ENCODE measurements at regions not wholly inside any gene's neighbourhood (a gene's known extent, or its start where the extent isn't known, plus 50 kb on each side); places are given as distances from the start of the nearest gene placed in this dataset.

GRCh38 chr7:41489885-41490284, 213.0 kb downstream of the INHBA start:
- Histone ChIP-seq H3K9me3 (ENCODE audit: control insufficient read depth, low read length) (no peaks in the 10 kb centered on the region), H3K4me3 (ENCODE audit: low read length) (no peak overlapping the region), H3K27ac (ENCODE audit: low read length) (no peak overlapping the region), H3K27me3 (ENCODE audit: control insufficient read depth, insufficient read depth) (no peaks in the 10 kb centered on the region), H3K4me1 (ENCODE audit: control insufficient read depth, insufficient read depth, low read length) (no peaks in the 10 kb centered on the region)
- no peak for DNase-seq
- 90% methylated on average over 2 of the region's 2 CpGs for WGBS
- ATAC-seq = no peak
- intact Hi-C loops (cut with DNase I) = no loop called here

DNA sequence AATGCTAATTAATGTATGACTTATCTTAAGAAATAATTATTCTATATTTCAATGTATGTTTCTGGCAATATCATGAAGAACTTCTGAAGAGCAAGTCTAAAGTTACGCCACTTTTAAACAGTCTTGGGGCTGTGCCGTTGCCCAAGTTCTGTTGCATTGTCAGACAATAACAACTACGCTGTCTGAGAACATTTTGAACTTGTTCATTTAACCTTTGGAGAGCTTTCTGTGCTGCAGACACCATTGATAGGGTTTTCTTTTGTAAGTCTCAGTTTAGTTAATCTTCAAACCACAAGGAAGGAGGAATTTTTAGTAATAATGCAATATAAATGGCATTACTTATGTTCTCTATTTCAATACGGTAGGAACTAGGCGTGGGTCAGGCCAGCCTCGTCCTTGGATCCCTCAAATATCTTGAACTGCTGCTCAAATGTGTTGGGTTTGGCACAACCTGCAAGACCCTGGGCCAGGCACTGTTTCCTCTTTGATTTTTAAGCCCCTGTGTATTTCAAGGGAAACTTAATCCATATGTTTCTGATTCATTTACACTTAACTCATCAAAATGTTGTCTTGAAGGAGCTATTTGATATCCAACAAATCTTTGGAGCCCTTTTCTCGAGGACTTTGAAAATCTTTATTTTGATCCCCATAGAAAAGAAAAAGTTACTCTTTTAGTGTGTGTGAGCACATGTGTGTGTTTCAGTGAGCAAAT, 215.5 kb downstream of the INHBA start:
- no peak overlapping the region for H3K4me3 ChIP-seq (ENCODE audit: low read length)
- H3K4me1 ChIP-seq (ENCODE audit: control insufficient read depth, insufficient read depth, low read length) = no peaks in the 10 kb centered on the region
- 57% methylated on average over 7 of the region's 7 CpGs for WGBS
- H3K27me3 ChIP-seq (ENCODE audit: control insufficient read depth, insufficient read depth) = no peaks in the 10 kb centered on the region
- DNase-seq (peak in 1 of 3 donors; percentile 15), ATAC-seq (no peak)
- H3K27ac ChIP-seq (ENCODE audit: low read length) = no peak overlapping the region
- intact Hi-C loops (cut with DNase I) = no loop called here
- no peaks in the 10 kb centered on the region for H3K9me3 ChIP-seq (ENCODE audit: control insufficient read depth, low read length)

- no peaks in the 10 kb centered on the region for H3K9me3 ChIP-seq (ENCODE audit: control insufficient read depth, low read length)
- DNase-seq = no peak
- intact Hi-C loops (cut with DNase I) = no loop called here
- no peak for ATAC-seq
- no peak overlapping the region for H3K27ac ChIP-seq (ENCODE audit: low read length)
- no peaks in the 10 kb centered on the region for H3K27me3 ChIP-seq (ENCODE audit: control insufficient read depth, insufficient read depth)
- no peak overlapping the region for H3K4me3 ChIP-seq (ENCODE audit: low read length)
- no peaks in the 10 kb centered on the region for H3K4me1 ChIP-seq (ENCODE audit: control insufficient read depth, insufficient read depth, low read length)
These were observed 221.5 kb downstream of the INHBA start for GRCh38 chr7:41481353-41481752.

- Histone ChIP-seq H3K4me1 (ENCODE audit: control insufficient read depth, insufficient read depth, low read length) (no peaks in the 10 kb centered on the region), H3K4me3 (ENCODE audit: low read length) (no peak overlapping the region), H3K27ac (ENCODE audit: low read length) (no peak overlapping the region), H3K27me3 (ENCODE audit: control insufficient read depth, insufficient read depth) (no peaks in the 10 kb centered on the region), H3K9me3 (ENCODE audit: control insufficient read depth, low read length) (no peaks in the 10 kb centered on the region)
- peak in 1 of 2 donors; percentile 51 for ATAC-seq
- intact Hi-C loops (cut with DNase I) = no loop called here
- peak in 1 of 3 donors; percentile 35 for DNase-seq
- WGBS = 36% methylated on average over 3 of the region's 3 CpGs
These were observed 224.7 kb downstream of the INHBA start for GRCh38 chr7:41478187-41478586.

DNA sequence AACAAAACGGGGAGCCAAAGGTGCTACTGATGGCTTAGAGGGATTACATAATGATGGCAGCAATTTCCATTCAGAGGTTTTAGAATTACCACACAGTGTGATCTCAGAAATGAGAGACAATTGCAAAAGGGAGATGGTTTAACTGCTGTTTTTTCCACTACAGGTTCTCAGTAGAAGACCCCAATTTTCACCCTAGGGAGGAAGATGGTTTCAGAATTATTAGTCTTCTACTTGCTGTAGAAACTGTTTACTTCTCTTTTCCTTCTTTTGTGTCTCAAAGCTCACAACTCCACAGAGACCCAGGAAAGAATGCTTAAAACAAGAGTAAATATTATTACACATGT, 226.5 kb downstream of the INHBA start:
- no peaks in the 10 kb centered on the region for H3K27me3 ChIP-seq (ENCODE audit: control insufficient read depth, insufficient read depth)
- 60% methylated on average over 1 of the region's 1 CpG for WGBS
- intact Hi-C loops (cut with DNase I) = no loop called here

GRCh38 chr7:41475801-41476459, 227.0 kb downstream of the INHBA start:
- DNase-seq (no peak), ATAC-seq (no peak)
- intact Hi-C loops (cut with DNase I) = no loop called here
- Histone ChIP-seq H3K4me1 (ENCODE audit: control insufficient read depth, insufficient read depth, low read length) (no peaks in the 10 kb centered on the region), H3K4me3 (ENCODE audit: low read length) (no peak overlapping the region), H3K27me3 (ENCODE audit: control insufficient read depth, insufficient read depth) (no peaks in the 10 kb centered on the region), H3K27ac (ENCODE audit: low read length) (no peak overlapping the region), H3K9me3 (ENCODE audit: control insufficient read depth, low read length) (no peaks in the 10 kb centered on the region)
- 52% methylated on average over 2 of the region's 2 CpGs for whole genome bisulfite sequencing

More for the DNA sequence above, 226.5 kb downstream of the INHBA start:
- Histone ChIP-seq H3K4me1 (ENCODE audit: control insufficient read depth, insufficient read depth, low read length) (no peaks in the 10 kb centered on the region), H3K27ac (ENCODE audit: low read length) (no peak overlapping the region), H3K4me3 (ENCODE audit: low read length) (no peak overlapping the region), H3K9me3 (ENCODE audit: control insufficient read depth, low read length) (no peaks in the 10 kb centered on the region)
- DNase-seq (no peak), ATAC-seq (no peak)

DNA sequence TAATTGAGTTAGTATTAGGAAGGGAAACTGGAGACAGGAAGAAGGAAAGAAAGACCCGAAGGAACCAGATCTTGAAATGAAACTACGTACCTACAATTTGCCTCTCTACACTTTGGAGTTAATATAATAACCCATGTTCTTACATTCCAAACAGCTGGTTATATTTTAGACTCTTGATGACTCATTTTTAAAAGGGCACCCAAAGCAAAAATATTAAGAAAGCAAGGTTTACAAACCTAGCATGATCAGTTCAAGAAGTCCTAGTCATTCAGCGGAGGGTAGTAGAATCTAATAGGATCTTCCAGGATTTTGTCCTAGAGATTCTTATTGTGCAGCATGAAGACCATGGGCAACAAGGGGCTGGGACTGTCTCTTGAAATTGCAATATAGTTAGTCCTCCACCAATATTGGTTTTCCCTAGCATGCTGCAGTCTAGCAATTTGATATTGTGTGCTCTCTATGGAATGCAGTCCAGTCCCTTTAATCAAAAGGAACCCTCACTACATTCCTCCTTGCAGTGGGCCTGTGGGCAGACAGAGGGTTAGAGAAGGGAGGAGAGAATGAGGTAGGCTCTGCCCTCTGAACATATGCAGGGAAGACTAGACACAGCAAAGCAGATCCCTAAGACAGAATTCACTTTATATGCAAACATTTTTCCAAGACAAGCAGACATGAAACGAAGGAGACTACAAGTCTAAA, 230.3 kb downstream of the INHBA start:
- Histone ChIP-seq H3K9me3 (ENCODE audit: control insufficient read depth, low read length) (no peaks in the 10 kb centered on the region), H3K4me3 (ENCODE audit: low read length) (no peak overlapping the region), H3K27ac (ENCODE audit: low read length) (no peak overlapping the region), H3K27me3 (ENCODE audit: control insufficient read depth, insufficient read depth) (no peaks in the 10 kb centered on the region), H3K4me1 (ENCODE audit: control insufficient read depth, insufficient read depth, low read length) (no peaks in the 10 kb centered on the region)
- no peak for DNase-seq
- 76% methylated on average over 4 of the region's 4 CpGs for WGBS
- intact Hi-C loops (cut with DNase I) = no loop called here
- no peak for ATAC-seq

DNA sequence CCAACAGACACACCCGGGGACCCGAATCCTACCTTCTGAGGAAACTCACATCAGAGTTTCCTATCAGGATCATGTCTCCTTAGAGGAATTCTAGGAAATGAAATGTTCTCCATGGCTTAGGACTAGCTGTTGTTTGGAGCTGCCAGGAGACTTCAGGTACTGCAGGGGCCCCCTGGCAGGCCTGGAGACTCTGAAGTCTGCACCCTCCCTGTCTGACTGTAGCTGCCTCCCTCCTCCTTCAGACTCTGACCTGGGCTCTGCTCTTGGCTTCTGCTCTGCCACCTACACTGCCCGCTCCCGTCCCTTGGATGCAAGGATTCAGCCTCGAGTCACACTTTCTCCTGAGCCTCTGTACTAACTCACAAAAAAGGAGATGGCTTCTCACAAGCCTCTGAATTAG, 232.8 kb downstream of the INHBA start:
- H3K27me3 ChIP-seq (ENCODE audit: control insufficient read depth, insufficient read depth) = no peaks in the 10 kb centered on the region
- 85% methylated on average over 5 of the region's 5 CpGs for WGBS
- ATAC-seq (no peak), DNase-seq (no peak)
- no peak overlapping the region for H3K4me3 ChIP-seq (ENCODE audit: low read length)
- intact Hi-C loops (cut with DNase I) = no loop called here
- no peak overlapping the region for H3K27ac ChIP-seq (ENCODE audit: low read length)
- H3K4me1 ChIP-seq (ENCODE audit: control insufficient read depth, insufficient read depth, low read length) = no peaks in the 10 kb centered on the region
- H3K9me3 ChIP-seq (ENCODE audit: control insufficient read depth, low read length) = no peaks in the 10 kb centered on the region

DNA sequence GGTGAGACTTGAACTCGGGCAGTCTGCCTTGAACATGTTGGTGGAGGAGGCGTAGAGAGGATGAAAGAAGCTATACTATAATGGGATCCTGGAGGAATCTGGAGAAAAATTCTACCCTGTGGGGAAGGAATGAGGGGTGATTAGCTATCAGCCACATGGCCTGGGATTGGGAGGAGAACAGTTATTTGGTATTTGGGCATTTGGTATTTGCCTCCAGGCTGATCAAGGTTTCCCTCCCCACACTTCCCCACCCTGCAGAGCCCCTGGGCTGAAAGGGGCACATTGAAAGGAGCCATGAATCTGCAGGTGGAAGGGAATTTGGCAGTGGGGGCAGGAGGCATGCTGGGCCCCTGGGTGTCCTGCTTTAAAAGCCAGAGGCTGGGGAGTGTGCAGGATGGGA, 235.3 kb downstream of the INHBA start:
- Histone ChIP-seq H3K4me3 (ENCODE audit: low read length) (no peak overlapping the region), H3K27me3 (ENCODE audit: control insufficient read depth, insufficient read depth) (no peaks in the 10 kb centered on the region), H3K27ac (ENCODE audit: low read length) (no peak overlapping the region), H3K9me3 (ENCODE audit: control insufficient read depth, low read length) (no peaks in the 10 kb centered on the region), H3K4me1 (ENCODE audit: control insufficient read depth, insufficient read depth, low read length) (no peaks in the 10 kb centered on the region)
- intact Hi-C loops (cut with DNase I) = no loop called here
- 89% methylated on average over 2 of the region's 2 CpGs for WGBS
- DNase-seq = no peak
- no peak for ATAC-seq

DNA sequence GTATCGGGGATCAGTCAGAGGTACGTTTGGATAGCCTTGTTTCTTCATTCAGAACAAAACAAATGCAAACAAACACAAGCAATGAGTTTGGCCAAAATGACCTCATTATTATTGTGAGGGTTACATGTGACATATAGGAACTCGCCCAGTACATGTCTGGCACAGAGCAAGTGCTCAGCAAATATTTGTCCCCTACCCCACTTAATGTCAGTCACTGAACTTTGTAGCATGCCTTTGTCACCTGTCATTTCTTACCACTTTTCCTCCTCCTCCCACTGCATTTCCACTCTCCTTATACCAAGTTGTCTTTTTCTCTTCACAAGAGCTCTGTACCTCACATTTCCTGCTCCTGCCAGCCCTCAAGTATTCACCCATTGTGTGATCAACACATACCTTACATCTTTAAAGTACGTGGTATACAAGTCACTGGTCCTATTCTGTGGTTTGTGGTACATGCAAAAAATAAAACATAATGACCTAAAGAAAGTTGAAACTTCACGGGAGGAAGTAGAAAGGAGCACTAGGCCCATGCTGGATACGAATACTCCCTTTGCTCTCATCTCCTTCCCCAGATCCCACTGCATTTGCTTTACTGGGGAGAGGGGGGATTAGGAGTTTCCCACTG, 236.0 kb downstream of the INHBA start:
- WGBS = 83% methylated on average over 6 of the region's 6 CpGs
- Histone ChIP-seq H3K4me1 (ENCODE audit: control insufficient read depth, insufficient read depth, low read length) (no peaks in the 10 kb centered on the region), H3K27ac (ENCODE audit: low read length) (no peak overlapping the region), H3K4me3 (ENCODE audit: low read length) (no peak overlapping the region), H3K27me3 (ENCODE audit: control insufficient read depth, insufficient read depth) (no peaks in the 10 kb centered on the region), H3K9me3 (ENCODE audit: control insufficient read depth, low read length) (no peaks in the 10 kb centered on the region)
- no peak for ATAC-seq
- intact Hi-C loops (cut with DNase I) = no loop called here
- DNase-seq = no peak

DNA sequence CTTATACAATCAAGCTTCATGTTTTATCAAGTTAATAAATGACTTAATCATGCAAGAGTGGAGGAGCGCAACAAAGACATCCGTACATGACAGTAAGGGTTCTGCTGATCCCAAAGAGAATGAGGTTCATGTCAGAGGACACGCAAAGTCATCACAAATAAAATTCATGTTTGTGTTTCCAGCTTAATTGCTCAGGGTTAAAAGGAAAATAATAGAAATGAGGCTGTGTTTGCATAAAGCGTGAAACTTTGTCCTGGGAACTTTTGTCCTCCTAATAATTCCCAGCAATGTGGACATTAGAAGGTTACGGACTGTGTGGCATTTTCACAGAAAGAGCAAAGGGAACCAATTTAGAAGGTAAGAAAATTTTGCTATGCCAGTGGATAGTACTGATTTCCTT, 237.3 kb downstream of the INHBA start:
- ATAC-seq = no peak
- no peak for DNase-seq
- intact Hi-C loops (cut with DNase I) = no loop called here
- H3K27me3 ChIP-seq (ENCODE audit: control insufficient read depth, insufficient read depth) = no peaks in the 10 kb centered on the region
- no peaks in the 10 kb centered on the region for H3K4me1 ChIP-seq (ENCODE audit: control insufficient read depth, insufficient read depth, low read length)
- H3K27ac ChIP-seq (ENCODE audit: low read length) = no peak overlapping the region
- 92% methylated on average over 5 of the region's 5 CpGs for WGBS
- no peak overlapping the region for H3K4me3 ChIP-seq (ENCODE audit: low read length)
- H3K9me3 ChIP-seq (ENCODE audit: control insufficient read depth, low read length) = no peaks in the 10 kb centered on the region

Measured in right cardiac atrium (tissue), 5 donors.